ENCODE measurements at regions not wholly inside any gene's neighbourhood (a gene's known extent, or its start where the extent isn't known, plus 50 kb on each side); places are given as distances from the start of the nearest gene placed in this dataset.

- H3K27ac ChIP-seq = no peak overlapping the region
- intact Hi-C loops (cut with DNase I) = loop anchor here in 3 of 10 donors (10.0 kb wide), 1 partner anchor 239 kb away; no protein-coding TSS in a partner anchor
- H3K27me3 ChIP-seq = peaks cover 0 to 6% (median 0%) of the 10 kb centered on the region in 9 donors
- ATAC-seq (no peak), DNase-seq (no peak)
- no peak for TF ChIP-seq POLR2A (IDR thresholded peaks at IDR 0.05)
- TF ChIP-seq CTCF (IDR thresholded peaks at IDR 0.05) = no peak
- H3K4me1 ChIP-seq = no peaks in the 10 kb centered on the region
- WGBS, 4 donors = 56 to 69% (median 68%) methylated on average over 2 of the region's 2 CpGs
- no peak overlapping the region for H3K4me3 ChIP-seq
- no peaks in the 10 kb centered on the region for H3K9me3 ChIP-seq
- no peaks in the 10 kb centered on the region for H3K36me3 ChIP-seq
Observed at GRCh38 chr12:127685491-127685890, 581.5 kb upstream of the TMEM132C start.

- H3K27me3 ChIP-seq = peaks cover 0 to 6% (median 0%) of the 10 kb centered on the region in 9 donors
- WGBS, 4 donors = 65 to 77% (median 71%) methylated on average over 9 of the region's 9 CpGs
- H3K4me1 ChIP-seq = no peaks in the 10 kb centered on the region
- H3K9me3 ChIP-seq = no peaks in the 10 kb centered on the region
- no peak for DNase-seq
- TF ChIP-seq POLR2A (IDR thresholded peaks at IDR 0.05) (no peak), CTCF (IDR thresholded peaks at IDR 0.05) (no peak)
- no peak for ATAC-seq
- no peak overlapping the region for H3K4me3 ChIP-seq
- H3K36me3 ChIP-seq = no peaks in the 10 kb centered on the region
- intact Hi-C loops (cut with DNase I) = loop anchor here in 3 of 10 donors (10.0 kb wide), 1 partner anchor 239 kb away; no protein-coding TSS in a partner anchor
- no peak overlapping the region for H3K27ac ChIP-seq
Observed at GRCh38 chr12:127685931-127686330, 581.0 kb upstream of the TMEM132C start.

- no peak for TF ChIP-seq POLR2A (IDR thresholded peaks at IDR 0.05)
- TF ChIP-seq CTCF (IDR thresholded peaks at IDR 0.05) = no peak
- 32 to 83% (median 46%) methylated on average over 2 of the region's 2 CpGs for WGBS, 4 donors
Observed at GRCh38 chr12:127687181-127687580, 579.8 kb upstream of the TMEM132C start.

GRCh38 chr12:127688906-127689428, 578.0 kb upstream of the TMEM132C start:
- WGBS, 4 donors = 76 to 78% (median 78%) methylated on average over 5 of the region's 5 CpGs
- Histone ChIP-seq H3K27me3 (peaks cover 0 to 6% (median 0%) of the 10 kb centered on the region in 9 donors), H3K9me3 (no peaks in the 10 kb centered on the region), H3K27ac (no peak overlapping the region), H3K36me3 (no peaks in the 10 kb centered on the region), H3K4me3 (no peak overlapping the region), H3K4me1 (no peaks in the 10 kb centered on the region)
- TF ChIP-seq POLR2A (IDR thresholded peaks at IDR 0.05) = no peak
- TF ChIP-seq CTCF (IDR thresholded peaks at IDR 0.05) = no peak
- no peak for ATAC-seq
- intact Hi-C loops (cut with DNase I) = loop anchor here in 3 of 10 donors (10.0 kb wide), 1 partner anchor 236 kb away; no protein-coding TSS in a partner anchor
- no peak for DNase-seq

More at GRCh38 chr12:127687181-127687580, 579.8 kb upstream of the TMEM132C start:
- intact Hi-C loops (cut with DNase I) = loop anchor here in 3 of 10 donors (10.0 kb wide), 1 partner anchor 238 kb away; no protein-coding TSS in a partner anchor
- H3K9me3 ChIP-seq = no peaks in the 10 kb centered on the region
- ATAC-seq (no peak), DNase-seq (no peak)
- H3K4me3 ChIP-seq = no peak overlapping the region
- H3K36me3 ChIP-seq = no peaks in the 10 kb centered on the region
- H3K4me1 ChIP-seq = no peaks in the 10 kb centered on the region
- H3K27ac ChIP-seq = no peak overlapping the region
- peaks cover 0 to 6% (median 0%) of the 10 kb centered on the region in 9 donors for H3K27me3 ChIP-seq

All from heart left ventricle (tissue), 16 donors.